Caco-2 (cell line): ENCODE measurements at regions not wholly inside any gene's neighbourhood (a gene's known extent, or its start where the extent isn't known, plus 50 kb on each side); places are given as distances from the start of the nearest gene placed in this dataset.

ENCODE experiments used
- BruUV-seq: library from RNA; stranded (reverse); fragments of 400-500 nt; replicated peaks from 2 replicates; lab custom pipeline; 2021; lab: Mats Ljungman, UMichigan
- CTCF ChIA-PET: fragments of 300-600 bp; sonication (Branson Sonifier 250); formaldehyde crosslinking; loops from one replicate; lab custom pipeline; 2022; ENCODE audit warnings: antibody characterized with exemption; lab: Charles Lee
- POLR2A ChIA-PET: fragments of 300-600 bp; sonication (Branson Sonifier 250); formaldehyde crosslinking; loops from one replicate; lab custom pipeline; 2022; ENCODE audit warnings: antibody characterized with exemption; lab: Charles Lee
- DNase-seq, 2 experiments: peaks; one replicate each; pipeline versions ENCODE4 v3.0.0 to v3.0.0-alpha.2; 2020 to 2022
- H3K27me3 ChIP-seq: replicated peaks from 2 replicates; pipeline ENCODE4 v1.6.0; 2011; ENCODE audit warnings: low read length; ENCODE audit not compliant: control insufficient read depth, insufficient read depth
- H3K36me3 ChIP-seq: 2 replicates; pipeline ENCODE4 v1.5.1; 2011; ENCODE audit warnings: low read length; ENCODE audit not compliant: control insufficient read depth, insufficient read depth
- H3K4me1 ChIP-seq: fragments of 250-450 bp; sonication (Bioruptor Pico); 2 replicates; pipeline ENCODE4 v1.5.1; 2020; ENCODE audit warnings: mild to moderate bottlenecking
- H3K4me3 ChIP-seq: 2 replicates; pipeline ENCODE4 v1.5.1; 2011; ENCODE audit warnings: low read depth, mild to moderate bottlenecking, control low read depth, low read length
- H3K9me3 ChIP-seq: fragments of 250-450 bp; sonication (Bioruptor Pico); 2 replicates; pipeline ENCODE4 v1.5.1; 2020; ENCODE audit warnings: mild to moderate bottlenecking, moderate library complexity
- H3K27ac Mint-ChIP-seq: one replicate; pipeline ENCODE4 v1.8.0; 2022; ENCODE audit warnings: mixed read lengths; ENCODE audit not compliant: unreplicated experiment
- H3K27me3 Mint-ChIP-seq: one replicate; pipeline ENCODE4 v1.8.0; 2022; ENCODE audit warnings: mixed read lengths; ENCODE audit not compliant: insufficient read depth, unreplicated experiment
- H3K36me3 Mint-ChIP-seq: one replicate; pipeline ENCODE4 v1.8.0; 2022; ENCODE audit warnings: mild to moderate bottlenecking, mixed read lengths; ENCODE audit not compliant: insufficient read depth, unreplicated experiment
- H3K4me1 Mint-ChIP-seq: one replicate; pipeline ENCODE4 v1.8.0; 2022; ENCODE audit warnings: low read depth, mixed read lengths; ENCODE audit not compliant: unreplicated experiment
- H3K4me3 Mint-ChIP-seq: one replicate; pipeline ENCODE4 v1.8.0; 2022; ENCODE audit warnings: mild to moderate bottlenecking, moderate library complexity, mixed read lengths; ENCODE audit not compliant: unreplicated experiment
- H3K9me3 Mint-ChIP-seq: one replicate; pipeline ENCODE4 v1.8.0; 2022; ENCODE audit warnings: mixed read lengths; ENCODE audit not compliant: unreplicated experiment
- CTCF ChIP-seq, 2 experiments: fragments of 200-600 bp in 1 of 2; IDR thresholded peaks; 1 replicate in 1 of 2; 2 replicates in 1 of 2; pipeline versions ENCODE4 v1.5.1 to v1.8.0; 2011 to 2022; ENCODE audit warnings: antibody characterized with exemption in 1 of 2, control low read depth in 1 of 2, inconsistent platforms in 1 of 2, low read depth in 1 of 2, low read length in 1 of 2, mild to moderate bottlenecking in 1 of 2, moderate library complexity in 1 of 2; ENCODE audit not compliant: insufficient read depth in 1 of 2, severe bottlenecking in 1 of 2, unreplicated experiment in 1 of 2
- intact Hi-C: fragments of 100-400 bp; cut with micrococcal nuclease; formaldehyde crosslinking; loops from one replicate; pipeline ENCODE4 v1.10.0; 2022; ENCODE audit not compliant: unreplicated experiment

- BruUV-seq: no TSS peak
- intact Hi-C loops: no loop called here
Measured at GRCh38 chr3:157824281-157824680, 281.9 kb downstream of the SHOX2 start.

GRCh38 chr3:157823050-157823449 is 283.2 kb downstream of the SHOX2 start:
- no peaks in the 10 kb centered on the region for H3K9me3 ChIP-seq
- no peaks in the 10 kb centered on the region for H3K4me1 Mint-ChIP-seq
- ChIA-PET CTCF (no interaction called here), POLR2A (no interaction called here)
- H3K4me1 ChIP-seq: no peaks in the 10 kb centered on the region
- H3K4me3 Mint-ChIP-seq: no peak overlapping the region
- no peaks in the 10 kb centered on the region for H3K9me3 Mint-ChIP-seq
- H3K36me3 ChIP-seq: no peaks in the 10 kb centered on the region
- H3K4me3 ChIP-seq: no peak overlapping the region
- no TSS peak for BruUV-seq
- DNase-seq: no peak
- H3K27me3 ChIP-seq: no peaks in the 10 kb centered on the region
- no peak overlapping the region for H3K27ac Mint-ChIP-seq
- TF ChIP-seq CTCF (IDR thresholded peaks at IDR 0.05; ENCODE audit: insufficient read depth in 1 of 2, low read depth in 1 of 2, low read length in 1 of 2, severe bottlenecking in 1 of 2, unreplicated experiment in 1 of 2): no peak
- intact Hi-C loops: no loop called here
- no peaks in the 10 kb centered on the region for H3K36me3 Mint-ChIP-seq
- H3K27me3 Mint-ChIP-seq: peaks cover 12% of the 10 kb centered on the region

More at GRCh38 chr3:157824281-157824680, 281.9 kb downstream of the SHOX2 start:
- Histone ChIP-seq H3K9me3 (no peaks in the 10 kb centered on the region), H3K4me1 (no peaks in the 10 kb centered on the region), H3K36me3 (no peaks in the 10 kb centered on the region), H3K4me3 (no peak overlapping the region), H3K27me3 (no peaks in the 10 kb centered on the region)
- CTCF ChIA-PET: no interaction called here
- no peaks in the 10 kb centered on the region for H3K36me3 Mint-ChIP-seq
- TF ChIP-seq CTCF (IDR thresholded peaks at IDR 0.05; ENCODE audit: insufficient read depth in 1 of 2, low read depth in 1 of 2, low read length in 1 of 2, severe bottlenecking in 1 of 2, unreplicated experiment in 1 of 2): no peak
- H3K9me3 Mint-ChIP-seq: peaks cover 8% of the 10 kb centered on the region
- DNase-seq: no peak
- peaks cover 12% of the 10 kb centered on the region for H3K27me3 Mint-ChIP-seq
- H3K4me1 Mint-ChIP-seq: no peaks in the 10 kb centered on the region
- H3K27ac Mint-ChIP-seq: no peak overlapping the region
- POLR2A ChIA-PET: no interaction called here
- no peak overlapping the region for H3K4me3 Mint-ChIP-seq

- peaks cover 15% of the 10 kb centered on the region for H3K27me3 Mint-ChIP-seq
- H3K36me3 Mint-ChIP-seq: no peaks in the 10 kb centered on the region
- intact Hi-C loops: no loop called here
- ChIA-PET CTCF (no interaction called here), POLR2A (no interaction called here)
- no peaks in the 10 kb centered on the region for H3K4me1 Mint-ChIP-seq
- H3K27ac Mint-ChIP-seq: no peak overlapping the region
- H3K4me3 Mint-ChIP-seq: no peak overlapping the region
- no TSS peak for BruUV-seq
- H3K27me3 ChIP-seq: no peaks in the 10 kb centered on the region
- H3K4me3 ChIP-seq: no peak overlapping the region
- H3K4me1 ChIP-seq: no peaks in the 10 kb centered on the region
- no peaks in the 10 kb centered on the region for H3K9me3 ChIP-seq
- no peak for DNase-seq
- H3K9me3 Mint-ChIP-seq: no peaks in the 10 kb centered on the region
- no peaks in the 10 kb centered on the region for H3K36me3 ChIP-seq
- TF ChIP-seq CTCF (IDR thresholded peaks at IDR 0.05; ENCODE audit: insufficient read depth in 1 of 2, low read depth in 1 of 2, low read length in 1 of 2, severe bottlenecking in 1 of 2, unreplicated experiment in 1 of 2): no peak
Measured at GRCh38 chr3:157820157-157820517, 286.1 kb downstream of the SHOX2 start.
